Ecto neural progenitor cell (in vitro differentiated cells): ENCODE measurements at regions not wholly inside any gene's neighbourhood (a gene's known extent, or its start where the extent isn't known, plus 50 kb on each side); places are given as distances from the start of the nearest gene placed in this dataset.
"Not testable (repeated sequence)": the region's sequence is repeated elsewhere in the genome, so short reads cannot be mapped to it uniquely, and the experiment has no call there.

Experiments used
- DNase-seq: peaks from one replicate; pipeline ENCODE4 v3.0.0-alpha.2; 2018; ENCODE audit warnings: low spot score

GRCh38 chr15:20002560-20002959 is 539.0 kb downstream of the GOLGA6L6 start:
- not testable (repeated sequence) for DNase-seq

- not testable (repeated sequence) for DNase-seq
Observed at GRCh38 chr15:19996574-19997194, 544.9 kb downstream of the GOLGA6L6 start.

GRCh38 chr15:19995296-19995695 is 546.3 kb downstream of the GOLGA6L6 start:
- DNase-seq = not testable (repeated sequence)

GRCh38 chr15:19992428-19992827 is 549.2 kb downstream of the GOLGA6L6 start:
- no peak for DNase-seq

GRCh38 chr15:19988094-19988660 is 553.4 kb downstream of the GOLGA6L6 start:
- no peak for DNase-seq

- DNase-seq = no peak
Observed at GRCh38 chr15:19987389-19988048, 554.1 kb downstream of the GOLGA6L6 start.

- no peak for DNase-seq
Observed at GRCh38 chr15:19984101-19984500, 557.5 kb downstream of the GOLGA6L6 start.

- DNase-seq = no peak
Observed at GRCh38 chr15:19974998-19975397, 566.6 kb downstream of the GOLGA6L6 start.

- DNase-seq = no peak
Observed at GRCh38 chr15:19973718-19974117, 567.9 kb downstream of the GOLGA6L6 start.

GRCh38 chr15:19972582-19972981 is 569.0 kb downstream of the GOLGA6L6 start:
- DNase-seq = not testable (repeated sequence)

- DNase-seq = not testable (repeated sequence)
Observed at GRCh38 chr15:19965574-19965973, 576.0 kb downstream of the GOLGA6L6 start.

- DNase-seq = not testable (repeated sequence)
Observed at GRCh38 chr15:19964480-19964879, 577.1 kb downstream of the GOLGA6L6 start.

- DNase-seq = no peak
Observed at GRCh38 chr15:19956124-19956796, 585.3 kb downstream of the GOLGA6L6 start.

- no peak for DNase-seq
Observed at GRCh38 chr15:19944261-19944888, 597.2 kb downstream of the GOLGA6L6 start.

GRCh38 chr15:19943515-19943914 is 598.1 kb downstream of the GOLGA6L6 start:
- no peak for DNase-seq

GRCh38 chr15:19903281-19903680 is 638.3 kb downstream of the GOLGA6L6 start:
- DNase-seq = not testable (repeated sequence)

- not testable (repeated sequence) for DNase-seq
Observed at GRCh38 chr15:19902388-19902787, 639.2 kb downstream of the GOLGA6L6 start.

- DNase-seq = not testable (repeated sequence)
Observed at GRCh38 chr15:19901414-19901813, 640.2 kb downstream of the GOLGA6L6 start.

- peak; percentile 12 for DNase-seq
Observed at GRCh38 chr15:19899021-19899824, 642.4 kb downstream of the GOLGA6L6 start.

GRCh38 chr15:19888811-19889210 is 652.8 kb downstream of the GOLGA6L6 start:
- not testable (repeated sequence) for DNase-seq

GRCh38 chr15:19844061-19844460 is 697.5 kb downstream of the GOLGA6L6 start:
- not testable (repeated sequence) for DNase-seq
